ENCODE measurements at regions not wholly inside any gene's neighbourhood (a gene's known extent, or its start where the extent isn't known, plus 50 kb on each side); places are given as distances from the start of the nearest gene placed in this dataset.

DNA sequence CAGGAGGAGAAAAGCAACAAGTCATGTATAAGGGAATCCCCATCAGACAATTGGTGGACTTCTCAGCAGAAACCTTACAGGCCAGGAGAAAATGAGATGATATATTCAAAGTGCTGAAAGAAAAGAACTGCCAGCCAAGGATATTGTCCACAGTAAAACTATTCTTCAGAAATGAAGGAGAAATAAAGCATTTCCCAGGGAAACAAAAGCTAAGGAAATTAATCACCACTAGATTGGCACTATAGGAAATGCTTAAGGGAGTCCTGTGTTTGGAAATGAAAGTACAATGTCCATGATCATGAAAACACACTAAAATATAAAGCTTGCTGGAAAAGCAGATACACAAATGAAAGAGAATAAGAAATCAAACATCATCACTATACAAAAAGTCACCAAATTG, 282.0 kb downstream of the BLID start:
- TF ChIP-seq CTCF (IDR thresholded peaks at IDR 0.05) (no peak), EP300 (IDR thresholded peaks at IDR 0.05; ENCODE audit: low read depth) (no peak), POLR2AphosphoS5 (IDR thresholded peaks at IDR 0.05) (no peak), POLR2A (IDR thresholded peaks at IDR 0.05) (no peak)

All from transverse colon (tissue), 4 donors.